Hepatic stellate cell (primary cell): ENCODE measurements at regions not wholly inside any gene's neighbourhood (a gene's known extent, or its start where the extent isn't known, plus 50 kb on each side); places are given as distances from the start of the nearest gene placed in this dataset.

Source experiments
- DNase-seq: peaks from one replicate; pipeline ENCODE4 v3.0.0; 2011; ENCODE audit warnings: low spot score

DNA sequence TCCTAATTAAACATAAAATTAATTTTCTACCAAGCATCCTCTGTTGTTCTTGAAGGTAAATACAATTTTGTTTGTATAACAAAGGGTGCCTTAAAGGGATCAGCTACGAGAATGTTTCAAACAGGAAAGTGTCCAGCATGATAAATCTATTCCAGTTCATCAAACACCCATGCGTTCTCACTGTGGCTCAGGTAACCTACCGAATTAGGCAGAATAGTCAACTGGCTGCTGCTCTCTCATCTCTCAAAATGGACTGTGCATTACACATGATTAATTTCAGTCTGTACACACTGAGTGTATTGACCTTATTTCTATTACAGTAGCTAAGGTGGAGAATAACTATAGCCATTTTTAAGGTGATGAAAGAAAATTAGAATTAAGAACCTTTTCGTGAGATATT is 127.5 kb upstream of the RMST start:
- no peak for DNase-seq

DNA sequence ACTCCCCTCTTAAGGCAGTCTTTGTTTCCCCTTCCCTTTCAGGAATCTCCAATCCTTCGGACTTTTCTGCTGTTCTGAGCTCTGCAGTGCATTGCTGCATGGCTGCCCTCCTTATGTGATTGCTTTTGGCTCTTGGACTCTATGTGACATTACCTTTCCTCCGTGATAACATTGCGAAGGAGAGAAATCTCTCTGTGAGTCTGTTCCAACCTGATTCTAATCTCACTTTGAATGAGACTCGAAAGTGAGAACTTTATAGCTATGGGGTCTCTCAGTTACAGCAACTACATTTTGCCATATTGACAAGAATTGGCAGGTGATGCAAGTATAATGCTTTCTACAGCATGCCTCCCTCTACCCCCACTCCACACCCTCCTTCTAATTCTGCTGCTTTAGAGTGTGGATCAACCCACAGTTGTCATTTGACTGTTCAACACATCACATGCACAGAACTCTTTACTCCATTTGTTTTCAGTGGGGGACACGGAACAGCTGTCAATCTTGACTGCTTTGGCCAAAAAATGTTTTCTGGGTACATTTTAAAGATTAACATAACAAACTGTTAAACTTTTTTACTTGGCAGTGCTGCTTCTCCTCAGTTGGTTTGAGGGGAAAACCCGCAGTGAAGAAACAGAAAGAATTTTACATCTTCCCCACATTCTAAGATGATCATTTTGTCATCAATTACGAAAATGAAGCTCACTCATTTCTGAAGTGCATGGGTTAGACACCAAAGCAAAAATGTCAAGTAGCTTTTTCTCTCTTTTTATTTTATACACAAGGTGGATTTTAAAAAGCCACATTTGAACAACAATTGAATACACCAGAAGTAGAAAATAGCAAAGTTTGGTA is 125.5 kb upstream of the RMST start:
- DNase-seq, result no peak

DNA sequence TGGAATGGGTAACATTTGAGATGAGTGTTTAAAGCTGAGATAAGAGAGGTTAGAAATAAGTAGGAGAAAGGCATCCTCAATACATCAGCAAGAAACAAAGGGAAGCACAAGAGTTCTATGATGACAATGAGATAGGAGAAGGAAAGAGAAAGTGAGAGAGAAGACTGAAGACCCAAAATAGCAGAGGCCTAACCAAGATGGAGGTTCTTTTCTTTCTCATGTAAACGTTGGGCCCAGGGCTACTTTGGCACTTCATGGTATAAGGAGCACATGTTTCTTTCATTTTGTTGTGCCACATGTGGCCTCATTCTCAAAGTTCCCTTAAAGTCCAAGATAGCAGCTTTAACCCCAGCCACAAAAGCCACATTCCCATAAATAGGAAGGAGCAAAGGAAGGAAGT is 120.5 kb upstream of the RMST start:
- no peak for DNase-seq

DNA sequence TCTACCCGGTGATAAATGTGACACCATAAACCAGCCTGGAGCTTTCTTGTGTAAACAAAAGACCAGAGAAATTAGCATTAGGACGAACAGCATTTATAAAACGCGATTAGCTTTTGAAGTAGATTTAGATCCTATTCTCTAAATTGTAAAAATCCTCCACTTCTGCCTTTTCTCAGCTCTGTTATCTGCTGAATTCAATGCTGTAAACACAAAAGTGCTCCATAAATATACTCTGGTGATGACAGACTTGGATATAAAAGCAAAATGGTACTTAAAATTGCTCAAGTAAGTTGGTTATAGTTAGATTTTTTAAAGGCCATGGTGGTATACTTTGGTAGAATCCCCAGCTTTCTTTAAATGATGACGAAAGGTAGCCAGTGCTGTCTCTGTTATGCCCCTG is 114.6 kb upstream of the RMST start:
- no peak for DNase-seq

DNA sequence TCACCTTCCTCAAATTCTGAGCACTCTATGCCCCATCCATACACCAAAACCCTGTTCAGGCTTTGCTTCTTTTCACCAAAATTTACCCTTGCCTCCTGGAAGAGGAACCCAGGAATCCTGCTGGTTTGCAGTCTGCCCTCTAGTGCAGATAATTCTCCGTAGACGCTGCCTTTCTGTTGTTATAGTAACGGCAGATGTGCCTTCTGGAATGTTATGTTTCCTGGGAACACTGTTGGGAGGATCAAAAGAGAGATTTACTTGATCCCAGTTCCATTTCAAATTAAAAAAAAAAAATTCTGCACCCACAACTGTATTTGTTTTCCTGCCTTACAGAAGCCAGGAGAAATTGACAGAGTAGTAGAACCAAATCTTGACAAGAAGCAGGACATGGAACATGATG is 104.2 kb upstream of the RMST start:
- no peak for DNase-seq

DNA sequence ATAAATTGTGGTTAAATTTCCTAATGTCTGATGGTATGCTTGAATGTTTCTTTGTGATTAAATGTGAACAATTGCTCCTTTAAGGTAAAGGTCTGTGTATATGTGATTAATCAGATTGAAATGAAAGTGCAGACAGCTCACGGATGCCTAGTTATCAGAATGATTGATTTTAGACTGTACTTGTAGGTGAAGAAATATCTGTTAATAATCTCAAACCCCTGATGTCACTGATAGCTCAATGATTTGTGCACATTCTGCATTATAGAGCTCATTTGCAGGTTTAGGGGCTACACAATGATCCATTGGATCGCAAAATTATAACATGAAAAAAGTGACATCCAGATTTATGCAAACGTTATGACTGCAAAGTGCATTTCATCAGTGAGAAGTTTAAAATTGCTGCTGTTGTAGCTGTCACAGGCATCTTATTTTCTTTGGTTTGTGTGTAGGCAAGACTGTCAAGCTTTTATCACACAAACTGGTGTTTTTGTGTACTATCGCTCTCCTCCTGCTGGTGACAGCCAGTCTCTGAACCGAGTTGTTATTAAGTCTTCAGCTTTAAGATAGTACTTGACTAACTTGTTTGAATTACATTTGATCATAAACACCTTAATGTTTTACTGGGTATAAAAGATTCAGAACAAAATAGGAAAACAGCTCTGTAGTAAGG is 103.4 kb upstream of the RMST start:
- DNase-seq, result no peak

DNA sequence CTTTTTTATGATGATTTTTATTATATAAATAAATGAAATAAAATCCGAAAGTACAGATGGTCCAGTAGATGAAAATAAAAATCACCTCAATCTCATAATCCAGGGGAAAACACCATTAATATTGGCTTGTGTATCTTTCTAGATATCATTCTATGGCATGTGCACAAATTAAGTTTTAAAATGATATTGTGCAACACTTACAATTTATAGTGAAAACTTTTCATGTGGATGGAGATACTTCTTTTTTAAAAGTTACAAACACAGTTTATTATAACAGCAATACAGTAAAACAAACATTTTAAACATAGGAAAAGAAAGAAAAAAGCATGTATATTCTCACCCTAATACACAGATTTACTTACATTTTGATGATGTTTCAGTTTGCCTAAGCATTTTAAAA is 98.9 kb upstream of the RMST start:
- no peak for DNase-seq

DNA sequence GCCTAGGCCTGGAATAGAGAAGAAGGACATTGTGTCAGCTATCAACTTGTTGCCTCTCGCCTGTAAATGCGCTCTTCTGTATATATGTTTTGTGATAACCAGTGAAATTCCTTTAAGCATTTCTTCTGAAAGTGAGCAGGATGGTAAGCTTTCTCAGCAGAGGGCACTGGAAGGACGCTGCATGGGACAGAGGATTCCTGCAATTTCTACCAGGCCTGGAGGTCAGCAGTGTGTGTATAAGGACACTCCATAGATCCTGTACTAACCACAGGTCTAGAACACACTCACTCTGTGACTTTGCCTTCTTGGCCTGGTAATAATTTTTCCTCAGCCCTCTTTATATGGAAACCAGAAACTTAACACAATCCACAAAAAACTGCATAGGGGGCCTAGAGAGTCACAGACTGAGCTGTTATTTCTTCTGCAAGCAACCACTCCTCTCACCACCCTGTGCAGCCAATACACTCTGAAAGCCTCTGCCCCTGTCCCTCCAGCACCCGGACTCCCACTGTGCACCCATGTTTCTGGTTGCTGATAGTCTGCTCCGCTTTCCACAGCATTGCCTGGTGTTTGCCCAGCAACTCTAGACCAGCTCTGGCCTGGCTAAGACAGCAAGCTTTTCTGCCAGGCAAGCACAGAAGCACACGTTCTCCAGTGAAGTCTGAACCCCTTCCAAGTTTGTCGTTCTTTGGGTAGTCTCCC is 94.0 kb upstream of the RMST start:
- no peak for DNase-seq

DNA sequence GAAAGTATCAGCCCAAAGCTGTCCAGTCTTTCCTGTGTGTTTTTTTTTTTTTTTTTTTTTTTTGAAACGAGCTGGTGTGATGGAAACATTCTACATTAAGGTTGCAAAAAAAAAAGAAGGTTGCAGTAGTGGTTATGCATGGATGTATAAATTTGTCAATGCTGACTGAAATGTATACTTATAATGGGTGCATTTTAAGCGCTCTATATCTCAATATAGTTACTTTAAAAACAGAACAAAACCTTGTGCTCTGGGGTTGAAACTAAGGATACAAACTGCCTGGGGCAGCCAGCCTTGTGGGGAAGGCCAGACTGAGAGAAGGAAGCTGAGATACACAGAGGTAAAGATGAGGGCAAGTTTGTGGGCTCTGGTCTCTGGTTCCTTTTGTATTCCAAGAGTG is 87.3 kb upstream of the RMST start:
- DNase-seq, result no peak

DNA sequence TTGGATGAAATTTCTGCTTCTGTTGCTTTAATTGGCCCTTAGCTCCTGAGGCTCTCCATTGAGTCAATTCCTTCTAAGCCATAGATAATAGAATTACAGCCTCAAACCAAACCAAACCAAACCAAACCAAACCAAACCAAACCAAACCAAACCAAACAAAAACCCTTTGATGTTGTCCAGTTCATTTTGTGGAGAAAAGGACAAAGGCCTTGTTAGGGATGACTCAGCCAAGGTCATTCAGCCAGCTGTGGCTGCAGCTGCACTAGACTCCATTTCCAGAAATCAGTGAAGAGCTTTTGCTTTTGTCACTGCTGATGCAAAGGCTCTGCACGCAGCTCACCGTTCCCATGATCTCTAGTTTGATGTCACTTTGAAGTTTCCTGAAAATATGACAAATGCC is 82.2 kb upstream of the RMST start:
- DNase-seq, result no peak

DNA sequence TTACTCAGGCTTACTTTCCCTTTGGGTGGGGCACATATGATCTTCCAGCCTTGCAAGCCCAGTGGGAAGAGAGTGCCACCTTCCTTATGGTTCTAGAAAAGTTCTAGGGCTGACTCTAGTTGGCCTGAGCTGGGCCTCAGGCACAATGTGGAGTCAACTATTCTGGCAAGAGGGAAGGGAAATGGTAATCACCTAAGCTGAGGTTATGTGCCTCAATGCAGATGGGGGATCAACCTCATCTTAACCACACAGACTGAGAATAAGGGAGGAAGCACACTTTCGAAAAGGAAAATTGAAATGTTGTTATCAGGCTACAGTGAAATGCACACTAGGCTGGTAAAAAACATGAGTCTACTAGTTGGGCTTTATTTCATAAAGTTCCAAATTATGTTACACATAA is 77.5 kb upstream of the RMST start:
- no peak for DNase-seq

DNA sequence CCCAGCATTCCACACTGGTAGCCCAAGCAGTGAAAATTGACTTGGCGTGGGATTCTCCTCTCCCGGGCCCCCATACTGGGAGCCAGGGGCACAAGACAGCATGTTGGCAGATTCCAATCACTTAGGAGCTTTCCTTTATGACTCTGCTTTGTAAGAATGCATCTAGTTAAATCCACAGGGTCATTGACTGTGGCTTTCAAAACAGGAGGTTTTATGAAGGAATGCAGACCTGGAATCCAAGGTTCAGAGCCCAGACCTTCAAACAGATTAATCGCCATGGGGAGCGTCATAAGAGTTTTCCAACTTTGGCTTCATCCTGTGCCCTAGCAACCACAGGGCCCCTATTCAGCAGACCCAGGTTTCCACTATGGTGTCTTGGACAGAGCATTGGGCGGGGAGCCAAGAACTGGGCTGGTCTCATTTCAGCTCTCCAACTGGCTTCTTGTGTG is 76.4 kb upstream of the RMST start:
- no peak for DNase-seq

DNA sequence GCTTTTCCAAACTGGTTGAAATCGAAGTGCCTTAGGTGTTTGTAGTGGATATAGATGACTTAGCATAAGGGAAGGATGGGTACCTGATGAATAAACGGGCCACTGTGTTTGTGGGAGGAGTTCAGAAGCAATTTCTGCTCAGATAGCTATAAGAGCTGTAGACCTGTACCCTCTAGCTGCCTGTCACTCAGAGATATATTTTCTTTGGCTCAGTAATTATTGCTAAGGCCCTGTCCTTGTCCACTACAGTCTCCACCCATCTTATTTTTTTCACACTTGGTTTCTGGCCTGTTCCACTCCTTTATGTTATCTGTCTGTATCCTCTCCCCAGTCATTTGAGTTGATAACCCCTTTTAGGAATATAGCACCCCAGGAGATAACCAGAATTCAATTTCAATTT is 74.8 kb upstream of the RMST start:
- no peak for DNase-seq

DNA sequence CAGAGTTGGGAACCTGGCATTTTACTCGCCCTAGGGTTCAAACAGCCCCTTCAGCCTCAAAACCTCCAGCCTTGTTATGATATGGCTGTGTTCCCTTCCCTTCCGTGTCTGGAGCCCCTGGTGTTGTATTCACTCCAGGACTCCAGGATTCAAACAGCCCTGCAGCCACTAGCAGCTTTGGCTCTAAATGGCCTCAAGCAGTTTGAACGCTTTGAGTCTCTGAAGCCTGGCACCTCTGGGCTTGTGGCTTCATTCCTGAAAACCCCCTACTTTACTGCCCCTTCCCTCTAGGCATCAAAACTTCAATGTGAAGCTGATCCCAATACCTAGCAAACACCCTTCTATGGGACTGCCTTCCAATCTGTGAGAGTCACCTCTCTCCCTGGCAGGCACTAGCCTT is 67.9 kb upstream of the RMST start:
- DNase-seq, result no peak

DNA sequence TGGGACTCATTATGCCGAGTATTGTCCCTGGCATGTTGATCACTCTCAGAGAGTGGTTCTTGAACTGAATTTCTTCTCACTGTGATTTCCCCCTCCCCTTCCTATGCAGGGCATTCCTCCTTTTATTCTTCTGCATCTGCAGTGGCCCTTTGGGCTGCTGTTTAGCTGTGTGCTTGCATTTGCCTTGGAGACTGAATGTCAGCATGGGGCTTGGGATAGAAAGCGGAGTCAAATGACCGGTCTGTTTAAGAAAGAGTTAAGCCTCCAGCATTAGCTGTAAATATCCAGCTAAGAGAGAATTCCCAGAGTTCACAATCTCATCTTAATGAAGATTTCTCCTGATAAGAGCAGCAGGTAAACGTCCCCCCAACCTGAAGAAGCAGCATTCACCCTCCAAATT is 65.6 kb upstream of the RMST start:
- no peak for DNase-seq

DNA sequence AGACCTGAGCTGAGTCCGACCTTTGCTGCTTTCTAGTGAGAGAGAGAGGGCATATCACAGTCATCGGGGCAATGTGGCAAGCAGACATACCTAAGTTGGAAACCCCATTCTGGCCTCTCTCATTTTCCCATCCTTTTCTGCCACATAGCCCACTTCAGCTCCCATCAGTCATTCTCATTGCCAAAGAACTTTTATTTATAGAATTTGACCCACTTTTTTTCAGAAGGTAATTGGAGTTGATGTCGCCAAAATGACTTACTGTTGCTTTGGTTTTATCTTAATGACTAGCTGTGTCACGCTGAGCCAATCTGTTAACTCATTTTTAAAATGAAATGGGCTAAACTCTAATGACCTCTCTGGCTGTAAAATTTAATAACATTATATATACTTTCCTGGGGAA is 63.9 kb upstream of the RMST start:
- DNase-seq, result no peak

DNA sequence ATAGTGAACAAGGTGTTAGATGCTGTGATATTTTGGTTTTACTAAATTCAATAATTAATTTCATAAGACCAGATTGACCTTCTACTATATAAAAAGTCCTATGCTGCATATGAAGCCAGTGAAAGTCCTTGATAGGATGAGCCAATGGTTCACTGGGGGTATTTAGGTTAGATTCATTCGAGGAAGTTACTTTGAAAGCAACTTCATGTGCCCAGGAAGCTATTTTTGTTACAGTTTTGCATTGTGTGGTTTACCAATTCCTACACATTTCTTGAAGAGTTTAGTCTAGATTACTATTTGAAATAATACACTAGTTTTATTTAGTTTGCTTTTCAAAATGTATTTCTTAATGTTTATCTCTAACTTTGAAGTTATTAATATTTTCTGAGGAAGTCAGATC is 58.5 kb upstream of the RMST start:
- no peak for DNase-seq

DNA sequence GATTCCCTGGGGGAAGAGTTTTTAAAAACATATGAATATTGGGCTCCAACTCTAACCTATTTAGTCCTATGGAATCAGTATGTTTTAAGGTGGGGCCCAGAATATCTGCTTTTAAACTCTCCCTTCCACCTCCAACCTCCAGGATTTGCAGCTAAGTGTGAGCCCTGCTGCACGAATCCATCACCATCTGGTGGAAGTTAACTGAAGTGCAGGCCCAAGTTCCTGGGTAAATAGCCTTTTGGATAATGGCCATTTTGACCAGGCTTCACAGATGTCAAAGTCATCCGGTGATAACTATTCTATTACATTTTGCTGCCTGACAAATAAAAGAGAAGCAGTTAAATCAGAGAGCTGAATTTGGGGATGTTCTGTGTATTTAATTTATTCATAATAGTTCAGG is 58.1 kb upstream of the RMST start:
- peak; percentile 5 for DNase-seq

DNA sequence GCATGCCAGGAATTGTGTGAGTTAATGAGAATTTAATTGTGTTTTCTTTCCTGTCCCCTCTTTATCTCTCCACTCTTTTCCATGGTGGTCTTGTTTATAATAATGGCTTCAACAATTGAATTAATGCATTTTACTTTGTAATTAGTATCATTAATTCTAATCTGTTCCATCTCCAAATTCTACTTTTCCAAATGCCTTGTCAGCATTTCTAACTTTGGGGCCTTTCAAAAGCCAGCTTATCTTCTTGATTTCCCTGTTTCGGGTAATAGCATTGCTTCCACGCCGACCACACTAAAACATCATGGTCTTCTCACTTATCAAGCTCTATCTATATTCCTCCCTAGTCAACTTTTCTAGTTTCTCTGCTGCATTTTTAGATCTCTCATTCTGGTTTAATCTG is 54.2 kb upstream of the RMST start:
- no peak for DNase-seq

DNA sequence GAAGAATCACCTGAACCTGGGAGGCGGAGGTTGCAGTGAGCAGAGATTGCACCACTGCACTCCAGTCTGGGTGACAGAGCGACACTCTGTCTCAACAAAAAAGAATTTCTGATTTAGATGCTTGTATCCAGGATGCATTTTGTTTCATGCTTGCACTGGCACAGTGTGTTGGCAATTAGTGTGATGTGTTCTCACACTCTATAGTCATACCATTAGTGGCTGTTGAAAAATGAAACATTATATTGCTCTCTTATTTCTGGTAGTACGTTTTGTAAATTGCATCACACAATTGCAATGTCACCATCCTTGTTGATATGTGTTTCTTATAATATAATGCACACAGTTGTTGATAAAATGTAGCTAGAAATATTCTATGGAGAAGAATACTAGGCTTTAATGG is 51.3 kb upstream of the RMST start:
- DNase-seq, result no peak
